ENCODE measurements at regions not wholly inside any gene's neighbourhood (a gene's known extent, or its start where the extent isn't known, plus 50 kb on each side); places are given as distances from the start of the nearest gene placed in this dataset.

DNA sequence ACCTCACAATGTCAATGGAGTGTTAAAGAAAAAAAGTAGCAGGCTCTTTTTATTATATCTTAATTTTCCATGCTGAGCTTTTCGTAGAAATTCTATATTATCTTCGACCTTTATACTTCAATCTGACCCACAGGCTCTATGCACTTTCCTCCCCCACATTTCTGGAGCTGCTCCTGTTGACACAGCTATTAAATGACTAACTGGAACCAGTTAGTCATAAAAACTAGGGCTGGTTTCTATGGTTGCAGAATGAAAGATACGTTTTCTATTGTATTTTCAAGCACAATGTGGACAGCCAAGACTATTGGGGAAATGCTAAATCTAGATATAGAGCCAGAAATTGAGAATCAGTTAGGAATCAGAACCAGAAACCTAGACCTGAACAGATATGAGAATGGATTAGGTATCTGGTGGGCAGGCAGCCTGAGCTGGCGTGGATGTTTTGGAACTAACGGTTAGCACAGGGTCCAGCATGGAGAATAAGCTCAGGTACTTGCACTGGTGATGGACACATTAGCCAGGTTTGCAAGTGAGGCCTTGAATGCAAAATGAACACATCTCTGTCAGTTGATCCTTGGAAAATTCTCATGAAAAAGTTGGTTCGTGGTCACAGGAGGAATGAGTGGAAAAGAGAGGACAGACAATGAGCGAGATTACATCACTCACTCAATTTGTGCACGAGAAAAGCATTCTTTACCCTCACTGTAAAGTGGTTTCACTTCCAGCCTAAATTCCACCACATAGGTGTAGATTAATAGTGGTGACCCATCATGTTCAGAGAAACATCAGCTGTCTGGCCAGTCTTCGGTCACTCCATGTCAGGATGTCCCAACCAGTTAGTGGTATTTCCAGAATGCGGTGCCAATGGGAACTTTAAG lies 144.6 kb upstream of the EPHA4 start:
- WGBS, 2 donors: 81 to 87% methylated on average over 10 of the region's 10 CpGs
- intact Hi-C loops (cut with DNase I; ENCODE audit: low total_unique reads): no loop called here
- Histone ChIP-seq H3K27ac (no peak overlapping the region), H3K4me1 (no peaks in the 10 kb centered on the region), H3K9me3 (no peaks in the 10 kb centered on the region), H3K36me3 (ENCODE audit: low read depth, missing control alignments) (no peaks in the 10 kb centered on the region), H3K4me3 (no peak overlapping the region), H3K27me3 (no peaks in the 10 kb centered on the region)
- TF ChIP-seq, protein P1, sequence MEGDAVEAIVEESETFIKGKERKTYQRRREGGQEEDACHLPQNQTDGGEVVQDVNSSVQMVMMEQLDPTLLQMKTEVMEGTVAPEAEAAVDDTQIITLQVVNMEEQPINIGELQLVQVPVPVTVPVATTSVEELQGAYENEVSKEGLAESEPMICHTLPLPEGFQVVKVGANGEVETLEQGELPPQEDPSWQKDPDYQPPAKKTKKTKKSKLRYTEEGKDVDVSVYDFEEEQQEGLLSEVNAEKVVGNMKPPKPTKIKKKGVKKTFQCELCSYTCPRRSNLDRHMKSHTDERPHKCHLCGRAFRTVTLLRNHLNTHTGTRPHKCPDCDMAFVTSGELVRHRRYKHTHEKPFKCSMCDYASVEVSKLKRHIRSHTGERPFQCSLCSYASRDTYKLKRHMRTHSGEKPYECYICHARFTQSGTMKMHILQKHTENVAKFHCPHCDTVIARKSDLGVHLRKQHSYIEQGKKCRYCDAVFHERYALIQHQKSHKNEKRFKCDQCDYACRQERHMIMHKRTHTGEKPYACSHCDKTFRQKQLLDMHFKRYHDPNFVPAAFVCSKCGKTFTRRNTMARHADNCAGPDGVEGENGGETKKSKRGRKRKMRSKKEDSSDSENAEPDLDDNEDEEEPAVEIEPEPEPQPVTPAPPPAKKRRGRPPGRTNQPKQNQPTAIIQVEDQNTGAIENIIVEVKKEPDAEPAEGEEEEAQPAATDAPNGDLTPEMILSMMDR (IDR thresholded peaks at IDR 0.05): no peak
- no peak for TF ChIP-seq POLR2A (IDR thresholded peaks at IDR 0.05)
- DNase-seq: no peak

DNA sequence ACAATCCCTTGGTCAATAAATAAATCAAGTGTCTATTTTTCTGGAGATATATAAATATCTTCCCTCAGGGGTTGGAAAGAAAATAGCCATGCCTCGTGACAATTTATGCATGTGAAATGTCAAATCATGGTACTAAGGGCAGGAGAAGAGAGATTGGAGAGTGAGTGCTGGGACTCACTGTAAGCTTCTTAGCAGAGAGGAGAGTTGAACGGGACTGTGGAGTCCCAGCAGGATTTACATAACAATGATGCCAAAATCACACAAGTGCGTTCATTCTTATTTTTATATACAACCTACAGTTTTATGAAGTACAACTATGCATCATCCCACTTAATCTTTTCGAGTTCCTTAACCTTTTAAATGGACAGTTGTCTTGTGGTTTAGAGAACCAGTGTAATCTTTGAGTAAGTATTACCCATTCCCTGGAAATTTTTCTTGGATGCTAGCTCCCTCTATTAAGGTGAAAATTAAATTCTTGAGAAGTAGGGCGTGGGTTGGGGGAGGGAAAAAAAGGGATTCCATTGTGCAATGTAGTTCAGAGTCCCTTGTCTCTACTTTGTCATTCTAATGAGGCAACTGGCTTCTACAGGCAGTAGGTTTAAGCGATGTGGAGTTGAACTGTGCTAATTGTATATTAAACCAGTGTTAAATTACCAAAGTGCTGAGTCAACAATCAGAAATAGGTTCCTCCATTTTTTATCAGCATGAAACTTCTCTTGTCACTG lies 143.6 kb upstream of the EPHA4 start:
- intact Hi-C loops (cut with DNase I; ENCODE audit: low total_unique reads): no loop called here
- TF ChIP-seq, protein P1 (IDR thresholded peaks at IDR 0.05): no peak
- TF ChIP-seq POLR2A (IDR thresholded peaks at IDR 0.05): no peak
- no peak for DNase-seq
- no peaks in the 10 kb centered on the region for H3K4me1 ChIP-seq
- no peaks in the 10 kb centered on the region for H3K36me3 ChIP-seq (ENCODE audit: low read depth, missing control alignments)
- no peak overlapping the region for H3K4me3 ChIP-seq
- no peaks in the 10 kb centered on the region for H3K27me3 ChIP-seq
- 68 to 71% methylated on average over 6 of the region's 6 CpGs for WGBS, 2 donors
- no peak overlapping the region for H3K27ac ChIP-seq
- no peaks in the 10 kb centered on the region for H3K9me3 ChIP-seq

DNA sequence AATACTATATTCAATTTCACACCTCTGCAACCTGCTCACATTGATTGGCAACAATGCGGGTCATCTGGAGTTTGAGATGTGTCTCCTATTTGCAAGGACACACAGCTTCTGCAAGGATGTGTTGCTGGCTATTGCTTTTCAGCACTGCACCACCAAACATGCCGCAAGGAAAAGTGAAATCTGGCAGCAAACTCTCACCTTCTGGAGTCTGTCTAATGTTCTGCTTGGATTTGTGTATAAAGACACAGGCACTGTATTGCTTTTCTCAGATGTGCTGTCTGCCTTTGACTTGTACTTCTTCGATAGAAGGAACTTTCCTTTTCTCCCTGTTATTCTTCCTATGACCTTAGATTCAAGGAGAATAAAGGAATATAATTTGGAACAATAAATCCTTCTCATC lies 138.6 kb upstream of the EPHA4 start:
- H3K27me3 ChIP-seq: no peaks in the 10 kb centered on the region
- intact Hi-C loops (cut with DNase I; ENCODE audit: low total_unique reads): no loop called here
- H3K36me3 ChIP-seq (ENCODE audit: low read depth, missing control alignments): no peaks in the 10 kb centered on the region
- WGBS, 2 donors: 86 to 91% methylated on average over 3 of the region's 3 CpGs
- H3K4me1 ChIP-seq: no peaks in the 10 kb centered on the region
- TF ChIP-seq POLR2A (IDR thresholded peaks at IDR 0.05): no peak
- TF ChIP-seq, protein P1 (IDR thresholded peaks at IDR 0.05): no peak
- no peaks in the 10 kb centered on the region for H3K9me3 ChIP-seq
- H3K27ac ChIP-seq: no peak overlapping the region
- DNase-seq: no peak
- no peak overlapping the region for H3K4me3 ChIP-seq

DNA sequence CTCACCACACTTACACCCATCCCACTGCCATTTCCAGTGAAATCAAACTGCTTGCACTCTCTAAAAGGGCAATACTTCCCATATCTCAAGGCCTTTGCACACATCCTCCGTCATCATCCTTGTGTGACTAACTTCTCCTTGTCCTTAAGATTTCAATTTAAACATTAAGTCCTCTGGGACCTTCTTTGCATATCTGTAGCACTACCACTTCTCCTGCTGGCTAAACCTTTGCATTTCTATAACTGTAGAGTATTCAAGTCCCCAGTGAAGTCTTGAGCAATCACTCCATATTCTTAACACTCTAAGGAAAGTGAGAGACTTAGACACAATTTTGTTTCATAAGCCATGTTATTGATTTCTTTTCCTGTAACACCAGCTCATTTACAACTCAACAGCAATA lies 136.8 kb upstream of the EPHA4 start:
- 88 to 96% methylated on average over 1 of the region's 1 CpG for WGBS, 2 donors

More for the DNA sequence above, 136.8 kb upstream of the EPHA4 start:
- DNase-seq: no peak
- no peak overlapping the region for H3K27ac ChIP-seq
- intact Hi-C loops (cut with DNase I; ENCODE audit: low total_unique reads): no loop called here
- no peak overlapping the region for H3K4me3 ChIP-seq
- H3K9me3 ChIP-seq: no peaks in the 10 kb centered on the region
- H3K4me1 ChIP-seq: no peaks in the 10 kb centered on the region
- no peak for TF ChIP-seq POLR2A (IDR thresholded peaks at IDR 0.05)
- TF ChIP-seq, protein P1 (IDR thresholded peaks at IDR 0.05): no peak
- no peaks in the 10 kb centered on the region for H3K36me3 ChIP-seq (ENCODE audit: low read depth, missing control alignments)
- H3K27me3 ChIP-seq: no peaks in the 10 kb centered on the region
